Activated T-cell treated with anti-CD3 and anti-CD28 coated beads, Interleukin-2, amount 50 U/mL, for 4 hours (primary cell): ENCODE measurements at regions not wholly inside any gene's neighbourhood (a gene's known extent, or its start where the extent isn't known, plus 50 kb on each side); places are given as distances from the start of the nearest gene placed in this dataset.

Experiments
- ATAC-seq, 2 donors: fragments of 200-7000 bp; cut with Tn5 transposase; one replicate each; pipeline ENCODE4 v1.10.0; 2021
- DNase-seq: peaks from one replicate; pipeline ENCODE4 v3.0.0-alpha.2; 2020
- H3K27me3 Mint-ChIP-seq: one replicate; pipeline ENCODE4 v1.8.0; 2021; ENCODE audit warnings: low read depth, mixed read lengths
- H3K36me3 Mint-ChIP-seq: one replicate; pipeline ENCODE4 v1.8.0; 2022; ENCODE audit warnings: mixed read lengths; ENCODE audit not compliant: insufficient read depth
- H3K4me1 Mint-ChIP-seq: one replicate; pipeline ENCODE4 v1.8.0; 2021; ENCODE audit warnings: low read depth, mixed read lengths
- H3K4me3 Mint-ChIP-seq: one replicate; pipeline ENCODE4 v1.8.0; 2021; ENCODE audit warnings: mild to moderate bottlenecking, moderate library complexity, mixed read lengths
- H3K9me3 Mint-ChIP-seq: one replicate; pipeline ENCODE4 v1.8.0; 2021; ENCODE audit warnings: mixed read lengths

GRCh38 chr2:2942225-2942624 is 435.4 kb downstream of the EIPR1 start:
- H3K9me3 Mint-ChIP-seq = peaks cover 18% of the 10 kb centered on the region
- ATAC-seq = no peak
- DNase-seq = no peak
- no peak overlapping the region for H3K4me3 Mint-ChIP-seq
- H3K27me3 Mint-ChIP-seq = peaks cover 4% of the 10 kb centered on the region
- H3K36me3 Mint-ChIP-seq = no peaks in the 10 kb centered on the region
- no peaks in the 10 kb centered on the region for H3K4me1 Mint-ChIP-seq

GRCh38 chr2:2941205-2941604 is 436.4 kb downstream of the EIPR1 start:
- Mint-ChIP-seq H3K27me3 (peaks cover 4% of the 10 kb centered on the region), H3K36me3 (no peaks in the 10 kb centered on the region), H3K4me1 (no peaks in the 10 kb centered on the region), H3K9me3 (peaks cover 22% of the 10 kb centered on the region), H3K4me3 (no peak overlapping the region)
- DNase-seq (no peak), ATAC-seq (no peak)

- Mint-ChIP-seq H3K36me3 (no peaks in the 10 kb centered on the region), H3K27me3 (peaks cover 4% of the 10 kb centered on the region), H3K4me1 (no peaks in the 10 kb centered on the region), H3K9me3 (peaks cover 22% of the 10 kb centered on the region), H3K4me3 (no peak overlapping the region)
- DNase-seq = no peak
- ATAC-seq = no peak
These were observed 436.9 kb downstream of the EIPR1 start for GRCh38 chr2:2940702-2941101.

- Mint-ChIP-seq H3K9me3 (peaks cover 17% of the 10 kb centered on the region), H3K27me3 (peaks cover 4% of the 10 kb centered on the region), H3K36me3 (no peaks in the 10 kb centered on the region), H3K4me3 (no peak overlapping the region), H3K4me1 (no peaks in the 10 kb centered on the region)
- DNase-seq (no peak), ATAC-seq (no peak)
These were observed 437.6 kb downstream of the EIPR1 start for GRCh38 chr2:2940061-2940460.

GRCh38 chr2:2939078-2939795 is 438.4 kb downstream of the EIPR1 start:
- no peak for ATAC-seq
- no peaks in the 10 kb centered on the region for H3K4me1 Mint-ChIP-seq
- H3K27me3 Mint-ChIP-seq = peaks cover 4% of the 10 kb centered on the region
- H3K4me3 Mint-ChIP-seq = no peak overlapping the region
- H3K36me3 Mint-ChIP-seq = no peaks in the 10 kb centered on the region
- DNase-seq = no peak
- peaks cover 10% of the 10 kb centered on the region for H3K9me3 Mint-ChIP-seq

- DNase-seq (no peak), ATAC-seq (no peak)
- peaks cover 4% of the 10 kb centered on the region for H3K9me3 Mint-ChIP-seq
- H3K4me3 Mint-ChIP-seq = no peak overlapping the region
- H3K4me1 Mint-ChIP-seq = no peaks in the 10 kb centered on the region
- peaks cover 4% of the 10 kb centered on the region for H3K27me3 Mint-ChIP-seq
- H3K36me3 Mint-ChIP-seq = no peaks in the 10 kb centered on the region
These were observed 439.1 kb downstream of the EIPR1 start for GRCh38 chr2:2938481-2938880.

GRCh38 chr2:2935445-2936149 is 442.0 kb downstream of the EIPR1 start:
- H3K4me1 Mint-ChIP-seq = no peaks in the 10 kb centered on the region
- H3K27me3 Mint-ChIP-seq = no peaks in the 10 kb centered on the region
- no peak overlapping the region for H3K4me3 Mint-ChIP-seq
- no peaks in the 10 kb centered on the region for H3K36me3 Mint-ChIP-seq
- DNase-seq (no peak), ATAC-seq (no peak)
- H3K9me3 Mint-ChIP-seq = peaks cover 4% of the 10 kb centered on the region

- no peak for ATAC-seq
- Mint-ChIP-seq H3K27me3 (no peaks in the 10 kb centered on the region), H3K4me1 (no peaks in the 10 kb centered on the region), H3K4me3 (no peak overlapping the region), H3K36me3 (no peaks in the 10 kb centered on the region), H3K9me3 (peaks cover 8% of the 10 kb centered on the region)
- no peak for DNase-seq
These were observed 444.2 kb downstream of the EIPR1 start for GRCh38 chr2:2933426-2933825.

- no peaks in the 10 kb centered on the region for H3K4me1 Mint-ChIP-seq
- DNase-seq (no peak), ATAC-seq (no peak)
- no peaks in the 10 kb centered on the region for H3K36me3 Mint-ChIP-seq
- peaks cover 8% of the 10 kb centered on the region for H3K9me3 Mint-ChIP-seq
- H3K27me3 Mint-ChIP-seq = no peaks in the 10 kb centered on the region
- no peak overlapping the region for H3K4me3 Mint-ChIP-seq
These were observed 444.8 kb downstream of the EIPR1 start for GRCh38 chr2:2932692-2933305.

GRCh38 chr2:2932189-2932588 is 445.4 kb downstream of the EIPR1 start:
- Mint-ChIP-seq H3K27me3 (no peaks in the 10 kb centered on the region), H3K9me3 (peaks cover 8% of the 10 kb centered on the region), H3K4me3 (no peak overlapping the region), H3K4me1 (no peaks in the 10 kb centered on the region), H3K36me3 (no peaks in the 10 kb centered on the region)
- no peak for DNase-seq
- ATAC-seq = no peak

GRCh38 chr2:2931318-2932075 is 446.1 kb downstream of the EIPR1 start:
- DNase-seq = no peak
- peaks cover 5% of the 10 kb centered on the region for H3K9me3 Mint-ChIP-seq
- H3K36me3 Mint-ChIP-seq = no peaks in the 10 kb centered on the region
- H3K4me3 Mint-ChIP-seq = no peak overlapping the region
- H3K4me1 Mint-ChIP-seq = no peaks in the 10 kb centered on the region
- H3K27me3 Mint-ChIP-seq = no peaks in the 10 kb centered on the region
- ATAC-seq = no peak

- Mint-ChIP-seq H3K4me1 (no peaks in the 10 kb centered on the region), H3K9me3 (peaks cover 4% of the 10 kb centered on the region), H3K27me3 (no peaks in the 10 kb centered on the region), H3K36me3 (no peaks in the 10 kb centered on the region), H3K4me3 (no peak overlapping the region)
- no peak for DNase-seq
- no peak for ATAC-seq
These were observed 446.8 kb downstream of the EIPR1 start for GRCh38 chr2:2930841-2931240.

GRCh38 chr2:2926858-2927175 is 450.8 kb downstream of the EIPR1 start:
- H3K4me3 Mint-ChIP-seq = no peak overlapping the region
- H3K4me1 Mint-ChIP-seq = no peaks in the 10 kb centered on the region
- H3K9me3 Mint-ChIP-seq = peaks cover 4% of the 10 kb centered on the region
- H3K36me3 Mint-ChIP-seq = no peaks in the 10 kb centered on the region
- DNase-seq = no peak
- no peaks in the 10 kb centered on the region for H3K27me3 Mint-ChIP-seq
- ATAC-seq = no peak

- DNase-seq = no peak
- Mint-ChIP-seq H3K4me3 (no peak overlapping the region), H3K9me3 (peaks cover 4% of the 10 kb centered on the region), H3K4me1 (no peaks in the 10 kb centered on the region), H3K27me3 (no peaks in the 10 kb centered on the region), H3K36me3 (no peaks in the 10 kb centered on the region)
- ATAC-seq = peak; percentile 40 to 48
These were observed 451.4 kb downstream of the EIPR1 start for GRCh38 chr2:2926009-2926857.
